ENCODE measurements at regions not wholly inside any gene's neighbourhood (a gene's known extent, or its start where the extent isn't known, plus 50 kb on each side); places are given as distances from the start of the nearest gene placed in this dataset.

DNA sequence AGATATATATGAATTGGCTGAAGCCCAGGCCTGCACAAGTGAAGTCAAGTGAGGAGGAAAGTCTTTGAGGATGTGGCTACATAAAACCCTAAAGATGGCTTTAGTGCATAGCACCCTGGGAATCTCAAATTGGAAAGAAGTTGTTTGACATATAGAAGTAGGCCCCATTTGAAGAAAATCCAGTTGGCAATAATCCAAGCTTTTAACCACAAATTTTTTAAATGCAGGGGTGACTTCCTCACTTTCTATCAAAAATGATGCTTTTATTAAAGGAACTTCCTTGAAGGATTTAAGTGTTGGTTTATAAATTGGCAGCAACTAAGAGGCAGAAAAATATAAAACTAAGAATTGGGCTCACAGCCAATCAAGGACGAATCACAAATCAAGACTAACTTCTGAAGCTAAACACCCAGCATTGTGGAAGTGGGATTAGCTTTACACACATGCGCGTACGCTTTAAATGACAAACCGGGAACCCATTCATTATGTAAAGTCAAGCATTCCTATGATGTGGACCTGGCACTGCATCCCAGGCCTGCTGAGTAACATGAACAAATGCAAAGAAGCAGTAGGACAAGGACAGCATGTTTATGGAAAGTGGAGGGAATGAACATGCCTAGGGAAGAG, 63.3 kb downstream of the NOG start:
- no peaks in the 10 kb centered on the region for H3K27me3 ChIP-seq
- no peak for TF ChIP-seq POLR2A (IDR thresholded peaks at IDR 0.05)
- TF ChIP-seq, protein P1, sequence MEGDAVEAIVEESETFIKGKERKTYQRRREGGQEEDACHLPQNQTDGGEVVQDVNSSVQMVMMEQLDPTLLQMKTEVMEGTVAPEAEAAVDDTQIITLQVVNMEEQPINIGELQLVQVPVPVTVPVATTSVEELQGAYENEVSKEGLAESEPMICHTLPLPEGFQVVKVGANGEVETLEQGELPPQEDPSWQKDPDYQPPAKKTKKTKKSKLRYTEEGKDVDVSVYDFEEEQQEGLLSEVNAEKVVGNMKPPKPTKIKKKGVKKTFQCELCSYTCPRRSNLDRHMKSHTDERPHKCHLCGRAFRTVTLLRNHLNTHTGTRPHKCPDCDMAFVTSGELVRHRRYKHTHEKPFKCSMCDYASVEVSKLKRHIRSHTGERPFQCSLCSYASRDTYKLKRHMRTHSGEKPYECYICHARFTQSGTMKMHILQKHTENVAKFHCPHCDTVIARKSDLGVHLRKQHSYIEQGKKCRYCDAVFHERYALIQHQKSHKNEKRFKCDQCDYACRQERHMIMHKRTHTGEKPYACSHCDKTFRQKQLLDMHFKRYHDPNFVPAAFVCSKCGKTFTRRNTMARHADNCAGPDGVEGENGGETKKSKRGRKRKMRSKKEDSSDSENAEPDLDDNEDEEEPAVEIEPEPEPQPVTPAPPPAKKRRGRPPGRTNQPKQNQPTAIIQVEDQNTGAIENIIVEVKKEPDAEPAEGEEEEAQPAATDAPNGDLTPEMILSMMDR (IDR thresholded peaks at IDR 0.05): no peak

GRCh38 chr17:56658648-56659047, 65.1 kb downstream of the NOG start:
- Histone ChIP-seq H3K4me1 (no peaks in the 10 kb centered on the region), H3K4me3 (no peak overlapping the region), H3K36me3 (replicated peaks in 1 of 2; ENCODE audit: insufficient read depth in 1 of 2, low read depth in 2 of 2) (no peaks in the 10 kb centered on the region), H3K9me3 (peaks cover 0 to 7% (median 0%) of the 10 kb centered on the region in 3 donors), H3K27me3 (no peaks in the 10 kb centered on the region), H3K27ac (no peak overlapping the region)
- 79 to 84% methylated on average over 5 of the region's 5 CpGs for WGBS, 2 donors
- ATAC-seq: no peak
- intact Hi-C loops (cut with DNase I): no loop called here
- TF ChIP-seq, protein P1 (IDR thresholded peaks at IDR 0.05): no peak
- TF ChIP-seq POLR2A (IDR thresholded peaks at IDR 0.05): no peak
- no peak for DNase-seq

More for the DNA sequence above, 63.3 kb downstream of the NOG start:
- H3K9me3 ChIP-seq: peaks cover 0 to 7% (median 0%) of the 10 kb centered on the region in 3 donors
- ATAC-seq (no peak), DNase-seq (no peak)
- H3K4me3 ChIP-seq: no peak overlapping the region
- WGBS, 2 donors: 46 to 79% methylated on average over 5 of the region's 5 CpGs
- no peak overlapping the region for H3K27ac ChIP-seq
- no peaks in the 10 kb centered on the region for H3K36me3 ChIP-seq (replicated peaks in 1 of 2; ENCODE audit: insufficient read depth in 1 of 2, low read depth in 2 of 2)
- H3K4me1 ChIP-seq: no peaks in the 10 kb centered on the region
- intact Hi-C loops (cut with DNase I): no loop called here

GRCh38 chr17:56659622-56660021, 66.1 kb downstream of the NOG start:
- Histone ChIP-seq H3K27me3 (no peaks in the 10 kb centered on the region), H3K36me3 (replicated peaks in 1 of 2; ENCODE audit: insufficient read depth in 1 of 2, low read depth in 2 of 2) (no peaks in the 10 kb centered on the region), H3K27ac (no peak overlapping the region), H3K4me3 (no peak overlapping the region), H3K9me3 (peaks cover 0 to 7% (median 0%) of the 10 kb centered on the region in 3 donors), H3K4me1 (no peaks in the 10 kb centered on the region)
- no peak for TF ChIP-seq POLR2A (IDR thresholded peaks at IDR 0.05)
- TF ChIP-seq, protein P1 (IDR thresholded peaks at IDR 0.05): no peak
- intact Hi-C loops (cut with DNase I): no loop called here
- no peak for ATAC-seq
- no peak for DNase-seq

DNA sequence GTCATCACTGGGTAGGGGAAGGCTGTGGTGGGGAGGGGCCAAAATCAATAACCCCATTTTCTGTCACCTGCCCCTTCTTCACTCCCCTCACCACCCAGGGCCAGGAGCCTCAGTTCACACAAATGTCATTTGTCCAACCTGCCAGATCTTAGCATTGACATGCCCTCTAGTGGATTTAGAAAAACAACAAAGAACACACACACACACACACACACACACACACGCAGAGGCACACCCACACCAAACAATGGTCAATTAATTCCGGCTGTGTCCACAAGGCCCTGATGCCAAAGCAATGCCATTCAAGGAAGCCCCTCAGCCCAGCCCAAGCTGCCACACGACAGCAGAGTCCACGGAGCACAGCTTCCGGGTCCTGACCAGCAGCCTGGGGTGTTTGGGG, 68.4 kb downstream of the NOG start:
- 65 to 69% methylated on average over 5 of the region's 5 CpGs for WGBS, 2 donors
- no peaks in the 10 kb centered on the region for H3K9me3 ChIP-seq
- intact Hi-C loops (cut with DNase I): no loop called here

More for the DNA sequence above, 68.4 kb downstream of the NOG start:
- ATAC-seq (no peak), DNase-seq (no peak)
- Histone ChIP-seq H3K4me3 (no peak overlapping the region), H3K27me3 (no peaks in the 10 kb centered on the region), H3K36me3 (replicated peaks in 1 of 2; ENCODE audit: insufficient read depth in 1 of 2, low read depth in 2 of 2) (no peaks in the 10 kb centered on the region), H3K4me1 (no peaks in the 10 kb centered on the region), H3K27ac (no peak overlapping the region)
- TF ChIP-seq, protein P1 (IDR thresholded peaks at IDR 0.05): no peak
- TF ChIP-seq POLR2A (IDR thresholded peaks at IDR 0.05): no peak

All from body of pancreas (tissue), 4 donors.